ENCODE measurements at regions not wholly inside any gene's neighbourhood (a gene's known extent, or its start where the extent isn't known, plus 50 kb on each side); places are given as distances from the start of the nearest gene placed in this dataset.
A peak's percentile ranks its signal among the peaks of the same experiment; 100 is the strongest.

DNA sequence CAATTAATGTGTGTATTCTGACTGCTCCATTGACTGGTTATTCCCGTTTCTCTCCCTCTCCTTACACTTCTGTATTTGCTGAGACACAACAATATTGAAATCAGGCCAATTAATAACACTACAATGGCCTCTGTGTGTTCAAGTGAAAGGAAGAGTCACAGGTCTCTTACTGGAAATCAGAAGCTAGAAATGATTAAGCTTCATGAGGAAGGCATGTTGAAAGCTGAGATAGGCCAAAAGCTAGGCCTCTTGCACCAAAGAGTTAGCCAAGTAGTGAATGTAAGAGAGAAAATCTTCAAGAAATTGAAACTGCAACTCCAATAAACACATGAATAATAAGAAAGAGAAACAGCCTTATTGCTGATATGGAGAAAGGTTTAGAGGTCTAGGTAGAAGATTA lies 489.5 kb upstream of the CITED2 start:
- Histone ChIP-seq H3K9me3 (replicated peaks; ENCODE audit: control insufficient read depth, insufficient read depth, low read depth, low read length) (no peaks in the 10 kb centered on the region), H3K4me3 (no peak overlapping the region), H3K4me1 (replicated peaks in 1 of 2; ENCODE audit: control insufficient read depth in 2 of 2, insufficient read depth in 2 of 2, low read length in 2 of 2) (no peaks in the 10 kb centered on the region), H3K27me3 (ENCODE audit: control insufficient read depth in 2 of 2, insufficient read depth in 2 of 2, low read length in 2 of 2) (no peaks in the 10 kb centered on the region), H3K79me2 (ENCODE audit: control insufficient read depth, insufficient read depth, low read length) (no peaks in the 10 kb centered on the region), H3K36me3 (ENCODE audit: control insufficient read depth, insufficient read depth, low read length) (no peaks in the 10 kb centered on the region), H3K9me1 (ENCODE audit: control insufficient read depth, insufficient read depth, low read length) (no peaks in the 10 kb centered on the region), H3K4me2 (ENCODE audit: insufficient read depth, low read length) (no peak overlapping the region), H4K20me1 (replicated peaks; ENCODE audit: control insufficient read depth, insufficient read depth, low read length) (no peaks in the 10 kb centered on the region), H3K9ac (ENCODE audit: insufficient read depth in 1 of 2, low read depth in 2 of 2, low read length in 2 of 2) (no peak overlapping the region), H3K27ac (ENCODE audit: extremely low read depth, low read depth, low read length) (no peak overlapping the region), H2AFZ (ENCODE audit: low read depth, low read length) (peak overlapping the region; percentile 22; the same call in 1 of the 2 replicates)
- WGBS (ENCODE audit: insufficient coverage, low coverage, missing lambda C conversion rate) = 19% methylated on average over 1 of the region's 1 CpG
- POLR2A ChIA-PET = no interaction called here
- CTCF ChIA-PET (ENCODE audit: low intra/inter-chr PET ratio) = no interaction called here
- in situ Hi-C loops (cut with MboI) (no loop called here), intact Hi-C loops (cut with micrococcal nuclease) (no loop called here)
- BruUV-seq (replicated peaks) = no TSS peak
- no peak for FAIRE-seq
- ATAC-seq = no peak
- no peak for DNase-seq (ENCODE audit: extremely low read depth in 1 of 4, low spot score in 3 of 4)
- TF ChIP-seq CEBPG (CRISPR knock-in tag; IDR thresholded peaks at IDR 0.05) = no peak
- TF ChIP-seq CEBPG (tag; conservative IDR thresholded peaks at IDR 0.05 in 1 of 2, IDR thresholded peaks at IDR 0.05 in 1 of 2) = no peak
- TF ChIP-seq ZNF586 (CRISPR knock-in tag; conservative IDR thresholded peaks at IDR 0.05) = no peak
- no peak for TF ChIP-seq ZBTB2 (IDR thresholded peaks at IDR 0.05)

GRCh38 chr6:139863346-139863745 lies 488.9 kb upstream of the CITED2 start:
- Histone ChIP-seq H3K4me3 (no peak overlapping the region), H4K20me1 (replicated peaks; ENCODE audit: control insufficient read depth, insufficient read depth, low read length) (no peaks in the 10 kb centered on the region), H3K9ac (ENCODE audit: insufficient read depth in 1 of 2, low read depth in 2 of 2, low read length in 2 of 2) (no peak overlapping the region), H3K79me2 (ENCODE audit: control insufficient read depth, insufficient read depth, low read length) (no peaks in the 10 kb centered on the region), H3K27ac (ENCODE audit: extremely low read depth, low read depth, low read length) (no peak overlapping the region), H2AFZ (ENCODE audit: low read depth, low read length) (0 out of 2 replicates have a peak overlapping the region, but pooled peaks have one; percentile 3), H3K9me1 (ENCODE audit: control insufficient read depth, insufficient read depth, low read length) (no peaks in the 10 kb centered on the region), H3K4me1 (replicated peaks in 1 of 2; ENCODE audit: control insufficient read depth in 2 of 2, insufficient read depth in 2 of 2, low read length in 2 of 2) (no peaks in the 10 kb centered on the region), H3K27me3 (ENCODE audit: control insufficient read depth in 2 of 2, insufficient read depth in 2 of 2, low read length in 2 of 2) (no peaks in the 10 kb centered on the region), H3K4me2 (ENCODE audit: insufficient read depth, low read length) (no peak overlapping the region), H3K9me3 (replicated peaks; ENCODE audit: control insufficient read depth, insufficient read depth, low read depth, low read length) (no peaks in the 10 kb centered on the region), H3K36me3 (ENCODE audit: control insufficient read depth, insufficient read depth, low read length) (no peaks in the 10 kb centered on the region)
- DNase-seq (ENCODE audit: extremely low read depth in 1 of 4, low spot score in 3 of 4) (no peak), ATAC-seq (no peak), FAIRE-seq (no peak)
- ChIA-PET POLR2A (interaction anchor here (0.8 kb wide), 1 partner anchor 10 kb away, joined by 3 read pairs; no protein-coding TSS in a partner anchor), CTCF (ENCODE audit: low intra/inter-chr PET ratio) (no interaction called here)
- in situ Hi-C loops (cut with MboI) (no loop called here), intact Hi-C loops (cut with micrococcal nuclease) (no loop called here)
- WGBS (ENCODE audit: insufficient coverage, low coverage, missing lambda C conversion rate) = 58% methylated on average over 1 of the region's 1 CpG
- BruUV-seq (replicated peaks) = no TSS peak
- TF ChIP-seq KLF6 (CRISPR knock-in tag; IDR thresholded peaks at IDR 0.05; ENCODE audit: borderline replicate concordance) (no peak), RFX1 (IDR thresholded peaks at IDR 0.05) (no peak), ZNF408 (CRISPR knock-in tag; IDR thresholded peaks at IDR 0.05; ENCODE audit: low read depth) (no peak), ZNF347 (CRISPR knock-in tag; IDR thresholded peaks at IDR 0.05; ENCODE audit: low read depth) (no peak), ZBTB26 (CRISPR knock-in tag; IDR thresholded peaks at IDR 0.05) (no peak), TAL1 (IDR thresholded peaks at IDR 0.05) (no peak), GABPA (tag; conservative IDR thresholded peaks at IDR 0.05; ENCODE audit: low read depth) (no peak), ETV6 (IDR thresholded peaks at IDR 0.05; ENCODE audit: borderline replicate concordance in 1 of 2, low read depth in 2 of 2, low read length in 1 of 2) (no peak), ETV6 (CRISPR knock-in tag; IDR thresholded peaks at IDR 0.05; ENCODE audit: borderline replicate concordance) (no peak), POU5F1 (IDR thresholded peaks at IDR 0.05; ENCODE audit: borderline replicate concordance, low read depth, low read length, partially characterized antibody) (no peak), STAT5A (IDR thresholded peaks at IDR 0.05; ENCODE audit: borderline replicate concordance, low read length) (no peak), ZNF124 (CRISPR knock-in tag; IDR thresholded peaks at IDR 0.05) (no peak)

Data from K562 (cell line).